ACC112 (cell line): ENCODE measurements at regions not wholly inside any gene's neighbourhood (a gene's known extent, or its start where the extent isn't known, plus 50 kb on each side); places are given as distances from the start of the nearest gene placed in this dataset.
"Not testable (repeated sequence)": the region's sequence is repeated elsewhere in the genome, so short reads cannot be mapped to it uniquely, and the experiment has no call there.

Source experiments
- H2AFZ ChIP-seq: fragments of 200-600 bp; sonication (generic); one replicate; pipeline ENCODE4 v1.6.0; 2017; ENCODE audit warnings: antibody characterized with exemption, low read length; ENCODE audit not compliant: unreplicated experiment
- H3K27ac ChIP-seq: fragments of 200-600 bp; sonication (generic); 2 replicates; pipeline ENCODE4 v1.5.1; 2014; ENCODE audit warnings: low read depth, mild to moderate bottlenecking, antibody characterized with exemption, low read length, moderate library complexity
- H3K27me3 ChIP-seq: fragments of 200-600 bp; sonication (generic); 2 replicates; pipeline ENCODE4 v1.6.1; 2014; ENCODE audit warnings: mild to moderate bottlenecking, antibody characterized with exemption, low read length, moderate library complexity, mixed read lengths; ENCODE audit not compliant: insufficient read depth
- H3K36me3 ChIP-seq: fragments of 200-600 bp; sonication (generic); 2 replicates; pipeline ENCODE4 v1.6.1; 2016; ENCODE audit warnings: mild to moderate bottlenecking, antibody characterized with exemption, low read length, moderate library complexity, mixed read lengths; ENCODE audit not compliant: insufficient read depth
- H3K4me1 ChIP-seq: fragments of 200-600 bp; sonication (generic); one replicate; pipeline ENCODE4 v1.6.1; 2016; ENCODE audit warnings: low read length, mixed read lengths; ENCODE audit not compliant: insufficient read depth, unreplicated experiment, control insufficient read depth
- H3K4me3 ChIP-seq: fragments of 200-600 bp; sonication (generic); 2 replicates; pipeline ENCODE4 v1.5.1; 2014; ENCODE audit warnings: mild to moderate bottlenecking, low read depth, low read length
- H3K79me2 ChIP-seq: fragments of 200-600 bp; sonication (generic); one replicate; pipeline ENCODE4 v1.6.0; 2016; ENCODE audit warnings: low read length; ENCODE audit not compliant: control insufficient read depth, unreplicated experiment, insufficient read depth

DNA sequence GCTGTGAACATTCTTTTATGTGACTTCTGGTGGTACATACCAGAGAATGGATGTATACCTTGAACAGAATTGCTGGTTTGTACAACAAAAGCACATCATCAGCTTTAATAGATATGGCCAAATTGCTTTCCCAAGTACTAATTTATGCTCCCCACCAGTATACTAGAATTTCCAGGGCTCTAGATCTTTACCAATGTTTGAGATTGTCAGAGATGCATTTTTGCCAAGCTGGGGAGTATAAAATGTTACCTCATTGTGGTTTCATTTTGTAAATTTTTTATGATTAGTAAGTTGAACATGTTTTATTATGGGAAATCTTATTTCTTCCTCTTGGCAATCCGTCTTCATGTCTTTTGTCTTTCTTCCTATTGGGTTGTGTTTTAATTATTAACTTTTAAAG, 179.9 kb upstream of the TMEM106B start:
- H2AFZ ChIP-seq = no peak overlapping the region
- H3K27me3 ChIP-seq = no peaks in the 10 kb centered on the region
- peak overlapping the region; percentile 23; the same call in 1 of the 2 replicates for H3K27ac ChIP-seq

DNA sequence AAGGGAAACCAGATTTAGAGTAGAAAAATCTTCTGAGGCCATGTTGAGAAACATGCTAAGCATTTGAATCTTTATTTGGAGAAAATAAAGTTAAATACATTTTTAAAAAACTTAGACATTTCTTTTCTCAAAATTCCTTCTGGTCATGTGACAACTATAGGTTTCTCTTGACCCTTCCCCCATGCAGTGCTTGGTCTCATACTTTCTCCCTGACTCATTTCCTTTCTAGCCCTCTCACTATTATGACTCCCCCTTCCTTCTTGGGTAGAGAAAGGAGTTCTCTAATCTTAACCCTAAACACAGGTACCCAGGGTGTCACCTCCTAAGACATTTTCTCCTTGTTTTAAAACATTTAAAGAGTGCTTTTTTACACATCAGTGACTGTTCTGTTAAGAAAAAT, 179.5 kb upstream of the TMEM106B start:
- Histone ChIP-seq H3K4me1 (peaks cover 10% of the 10 kb centered on the region), H3K27ac (peak overlapping the region; percentile 23; the same call in 1 of the 2 replicates), H3K27me3 (no peaks in the 10 kb centered on the region), H2AFZ (no peak overlapping the region), H3K79me2 (no peaks in the 10 kb centered on the region), H3K36me3 (no peaks in the 10 kb centered on the region), H3K4me3 (no peak overlapping the region)

More for the DNA sequence above, 179.9 kb upstream of the TMEM106B start:
- Histone ChIP-seq H3K79me2 (no peaks in the 10 kb centered on the region), H3K36me3 (no peaks in the 10 kb centered on the region), H3K4me3 (no peak overlapping the region), H3K4me1 (peaks cover 10% of the 10 kb centered on the region)

DNA sequence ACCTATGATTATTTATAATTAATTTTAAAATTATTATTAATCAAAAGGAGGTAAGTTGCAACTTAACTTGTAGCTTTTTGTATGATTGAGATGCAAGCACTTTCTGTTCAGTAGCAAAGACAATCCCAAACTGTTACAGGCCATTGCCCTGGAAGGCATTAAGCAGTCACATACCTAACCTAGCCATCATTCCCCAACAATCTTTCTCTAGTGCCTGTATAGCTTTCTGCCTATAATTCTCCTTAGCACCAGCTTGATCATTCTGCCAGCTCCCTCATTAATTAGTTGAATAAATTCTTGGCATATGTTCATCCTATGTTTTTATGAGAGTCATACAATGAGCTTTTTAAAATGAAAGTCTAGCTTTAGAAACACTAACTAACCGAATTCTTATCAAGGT, 178.9 kb upstream of the TMEM106B start:
- Histone ChIP-seq H3K79me2 (no peaks in the 10 kb centered on the region), H2AFZ (no peak overlapping the region), H3K4me3 (no peak overlapping the region), H3K27ac (no peak overlapping the region), H3K4me1 (peaks cover 10% of the 10 kb centered on the region), H3K36me3 (no peaks in the 10 kb centered on the region), H3K27me3 (no peaks in the 10 kb centered on the region)

DNA sequence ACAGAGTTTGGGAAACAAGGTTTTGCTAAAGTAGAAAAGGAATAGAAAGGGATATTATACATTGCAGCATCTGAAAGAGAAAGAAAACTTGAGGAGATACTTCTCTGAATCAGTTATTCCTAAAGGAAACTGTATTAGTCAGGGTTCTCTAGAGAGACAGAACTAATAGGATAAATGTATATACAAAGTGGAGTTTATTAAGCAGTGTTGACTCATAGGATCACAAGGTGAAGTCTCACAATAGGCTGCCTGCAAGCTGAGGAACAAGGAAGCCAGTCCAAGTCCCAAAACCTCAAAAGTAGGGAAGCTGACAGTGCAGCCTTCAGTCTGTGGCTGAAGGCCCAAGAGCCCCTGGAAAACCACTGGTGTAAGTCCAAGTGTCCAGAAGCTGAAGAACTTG, 167.6 kb upstream of the TMEM106B start:
- H3K4me1 ChIP-seq, H3K4me3 ChIP-seq, H3K36me3 ChIP-seq, H3K79me2 ChIP-seq, H3K27ac ChIP-seq, H3K27me3 ChIP-seq: not testable (repeated sequence)
- peak overlapping the region; percentile 31 for H2AFZ ChIP-seq

DNA sequence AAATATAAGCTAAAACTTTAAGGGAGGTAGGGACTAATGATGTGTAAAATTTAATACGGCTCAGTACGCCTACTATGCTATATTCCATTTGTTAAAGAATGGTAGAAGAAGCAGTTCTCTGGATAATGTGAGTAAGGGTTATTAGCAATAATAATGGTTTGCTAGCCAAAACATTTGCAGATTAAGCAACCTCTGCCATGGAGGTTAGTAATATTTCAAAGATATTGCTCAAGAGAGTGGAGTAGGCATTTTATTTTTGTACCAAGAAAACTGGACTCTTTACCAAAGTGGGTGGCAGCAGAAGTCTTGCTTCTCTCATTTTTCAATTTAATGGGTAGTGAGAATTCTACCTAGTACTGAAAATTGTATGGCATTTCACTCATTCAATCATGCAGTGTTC, 158.9 kb upstream of the TMEM106B start:
- Histone ChIP-seq H3K36me3 (no peaks in the 10 kb centered on the region), H3K4me1 (no peaks in the 10 kb centered on the region), H3K4me3 (no peak overlapping the region), H2AFZ (no peak overlapping the region), H3K27me3 (peaks cover 31% of the 10 kb centered on the region; the same call in 1 of the 2 replicates), H3K79me2 (no peaks in the 10 kb centered on the region), H3K27ac (no peak overlapping the region)

DNA sequence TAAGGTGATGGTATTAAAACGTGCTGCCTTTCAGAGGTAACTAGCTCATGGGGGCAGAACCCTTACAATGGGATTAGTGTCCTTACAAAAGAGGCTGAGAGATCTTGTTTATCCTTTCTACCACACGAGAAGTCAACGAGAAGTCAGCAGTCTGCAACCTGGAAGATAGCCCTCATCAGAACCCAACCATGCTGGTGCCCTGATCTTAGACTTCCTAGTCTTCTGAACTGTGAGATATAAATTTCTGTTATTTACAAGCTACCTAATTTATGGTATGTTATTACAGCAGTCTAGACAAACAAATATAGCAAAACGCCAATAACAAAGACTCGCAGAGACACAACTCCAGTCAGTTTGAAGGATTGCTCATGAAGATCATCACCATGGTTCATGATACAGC, 157.5 kb upstream of the TMEM106B start:
- H3K27me3 ChIP-seq = peaks cover 26% of the 10 kb centered on the region; the same call in 1 of the 2 replicates
- H3K36me3 ChIP-seq = no peaks in the 10 kb centered on the region
- H3K4me1 ChIP-seq = no peaks in the 10 kb centered on the region
- no peak overlapping the region for H3K4me3 ChIP-seq
- no peak overlapping the region for H3K27ac ChIP-seq
- no peak overlapping the region for H2AFZ ChIP-seq
- H3K79me2 ChIP-seq = no peaks in the 10 kb centered on the region

DNA sequence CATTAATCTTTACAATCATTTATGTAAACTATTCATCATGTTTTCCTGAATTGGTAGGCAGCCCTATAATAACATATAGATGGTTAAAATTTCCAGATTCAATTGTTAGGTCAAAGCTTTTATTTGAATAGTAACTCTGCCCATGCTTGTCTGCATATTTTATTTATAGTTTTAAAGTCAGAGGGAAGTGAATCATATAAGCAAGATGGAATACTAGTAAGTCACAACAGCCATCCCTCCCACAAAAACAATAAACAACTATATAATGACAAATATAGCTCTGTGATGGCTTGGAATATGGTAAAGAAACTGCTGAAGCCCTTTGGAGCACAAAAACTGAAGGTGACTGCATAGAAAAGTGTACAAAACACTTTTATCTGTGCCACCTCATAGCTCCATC, 156.3 kb upstream of the TMEM106B start:
- Histone ChIP-seq H3K27ac (no peak overlapping the region), H3K79me2 (no peaks in the 10 kb centered on the region), H3K36me3 (no peaks in the 10 kb centered on the region), H2AFZ (no peak overlapping the region), H3K4me3 (no peak overlapping the region), H3K4me1 (no peaks in the 10 kb centered on the region), H3K27me3 (peaks cover 14% of the 10 kb centered on the region; the same call in 1 of the 2 replicates)

DNA sequence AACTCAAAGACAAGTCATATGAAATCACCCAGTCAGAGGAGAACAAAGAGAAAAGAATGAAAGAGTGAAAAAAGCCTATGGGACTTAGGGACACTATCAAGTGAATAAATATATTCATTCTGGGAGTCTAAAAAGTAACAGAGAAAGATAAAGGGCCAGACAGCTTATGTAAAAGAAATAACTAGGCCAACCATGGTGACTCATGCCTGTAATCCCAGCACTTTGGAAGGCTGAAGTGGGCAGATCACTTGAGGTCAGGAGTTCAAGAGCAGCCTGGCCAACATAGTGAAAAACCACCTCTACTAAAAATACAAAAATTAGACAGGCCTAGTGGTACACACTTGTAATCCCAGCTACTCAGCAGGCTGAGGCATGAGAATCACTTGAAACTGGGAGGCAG, 154.7 kb upstream of the TMEM106B start:
- H3K4me1 ChIP-seq = no peaks in the 10 kb centered on the region
- no peaks in the 10 kb centered on the region for H3K36me3 ChIP-seq
- no peak overlapping the region for H3K4me3 ChIP-seq
- H3K27ac ChIP-seq = no peak overlapping the region
- H3K79me2 ChIP-seq = no peaks in the 10 kb centered on the region
- H2AFZ ChIP-seq = no peak overlapping the region
- no peaks in the 10 kb centered on the region for H3K27me3 ChIP-seq

DNA sequence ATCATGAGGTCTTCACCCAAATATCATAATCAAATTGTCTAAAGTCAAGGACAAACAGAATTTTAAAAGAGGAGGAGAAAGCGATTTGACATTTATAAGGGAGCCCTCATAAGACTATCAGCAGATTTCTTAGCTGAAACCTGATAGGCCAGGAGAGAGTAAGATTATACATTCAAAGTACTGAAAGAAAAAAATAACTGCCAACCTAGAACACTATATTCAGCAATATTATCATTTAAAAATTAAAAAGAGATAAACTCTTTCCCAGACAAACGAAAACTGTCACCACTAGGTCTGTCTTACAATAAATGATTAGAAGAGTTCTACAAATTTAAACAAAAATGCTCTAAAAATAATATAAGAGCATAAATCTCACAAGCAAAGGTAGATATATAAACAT, 154.1 kb upstream of the TMEM106B start:
- Histone ChIP-seq H3K27me3 (no peaks in the 10 kb centered on the region), H3K27ac (no peak overlapping the region), H3K4me3 (no peak overlapping the region), H2AFZ (no peak overlapping the region), H3K36me3 (no peaks in the 10 kb centered on the region), H3K79me2 (no peaks in the 10 kb centered on the region), H3K4me1 (no peaks in the 10 kb centered on the region)

DNA sequence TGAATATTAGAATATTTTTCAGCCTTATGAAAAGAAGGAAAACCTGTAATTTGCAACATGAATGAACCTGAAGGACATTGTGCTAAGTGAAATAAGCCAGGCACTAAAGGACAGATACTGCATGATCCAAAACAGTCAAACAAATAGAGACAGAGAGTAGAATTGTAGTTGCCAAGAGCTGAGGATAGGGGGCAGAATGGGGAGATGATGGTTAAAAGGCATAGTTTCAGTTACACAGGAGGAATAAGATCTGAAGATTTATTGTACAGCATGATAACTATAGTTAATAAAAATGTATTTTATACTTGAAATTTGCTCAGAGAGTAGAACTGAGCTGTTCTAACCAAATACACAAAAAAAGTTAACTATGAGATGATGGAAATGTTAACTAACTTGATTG, 149.0 kb upstream of the TMEM106B start:
- Histone ChIP-seq H3K4me1 (no peaks in the 10 kb centered on the region), H3K27ac (no peak overlapping the region), H3K27me3 (0 out of 2 replicates have a peak, but pooled peaks cover 3% of the 10 kb centered on the region), H3K79me2 (no peaks in the 10 kb centered on the region), H3K36me3 (no peaks in the 10 kb centered on the region), H2AFZ (peak overlapping the region; percentile 12), H3K4me3 (no peak overlapping the region)

DNA sequence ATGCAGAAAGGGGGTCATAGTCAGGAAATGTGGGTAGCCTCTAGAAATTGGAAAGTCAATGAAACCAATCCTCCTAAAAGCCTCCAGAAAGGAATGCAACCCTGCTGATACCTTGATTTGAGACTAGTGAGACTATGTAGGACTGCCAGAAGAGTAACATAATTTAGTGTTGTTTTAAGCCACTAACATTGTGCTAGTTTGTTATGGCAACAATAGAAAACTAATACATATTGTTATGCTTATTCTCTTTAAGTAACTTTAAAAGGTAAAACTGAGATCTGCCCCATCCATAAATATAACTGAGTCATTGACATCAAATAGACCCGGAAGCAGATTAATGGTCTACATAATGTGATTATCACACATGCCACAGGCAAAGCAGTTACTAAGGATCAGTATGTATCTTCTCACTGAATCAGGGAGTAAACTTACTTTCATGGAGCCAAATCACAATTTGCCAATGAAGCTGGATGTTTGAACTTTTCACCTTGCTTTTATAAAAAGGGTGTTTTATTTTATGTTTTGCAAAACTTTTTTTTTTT, 146.4 kb upstream of the TMEM106B start:
- H3K4me1 ChIP-seq = no peaks in the 10 kb centered on the region
- no peaks in the 10 kb centered on the region for H3K36me3 ChIP-seq
- H3K4me3 ChIP-seq = no peak overlapping the region
- 0 out of 2 replicates have a peak, but pooled peaks cover 3% of the 10 kb centered on the region for H3K27me3 ChIP-seq
- H3K79me2 ChIP-seq = no peaks in the 10 kb centered on the region
- H3K27ac ChIP-seq = no peak overlapping the region
- H2AFZ ChIP-seq = no peak overlapping the region
